ENCODE measurements at regions not wholly inside any gene's neighbourhood (a gene's known extent, or its start where the extent isn't known, plus 50 kb on each side); places are given as distances from the start of the nearest gene placed in this dataset.

DNA sequence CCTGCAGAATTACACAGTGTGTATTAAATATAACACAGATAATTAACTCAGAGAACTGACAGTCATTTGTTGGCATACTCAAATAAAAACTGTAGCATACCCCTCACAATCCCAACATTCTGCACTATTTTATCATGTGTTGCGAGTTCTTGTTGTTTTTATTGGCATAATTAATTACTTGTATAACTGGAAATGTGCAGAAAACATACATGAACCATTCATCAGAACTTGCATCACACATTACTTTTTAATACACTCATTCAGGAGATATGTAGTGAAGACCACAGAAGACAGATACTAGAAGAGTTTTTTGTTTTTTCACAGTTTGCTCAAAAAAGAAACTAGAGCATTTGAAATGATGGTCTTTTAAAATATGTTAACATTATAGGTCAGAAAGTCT, 74.6 kb upstream of the NEIL3 start:
- Histone ChIP-seq H2AFZ (ENCODE audit: low read depth, low read length) (no peak overlapping the region), H3K9me3 (ENCODE audit: insufficient read depth, low read length) (no peaks in the 10 kb centered on the region), H3K4me2 (ENCODE audit: low read length) (no peak overlapping the region), H4K20me1 (ENCODE audit: insufficient read depth, low read length) (no peaks in the 10 kb centered on the region), H3K36me3 (replicated peaks; ENCODE audit: low read depth, low read length) (no peaks in the 10 kb centered on the region), H3K4me1 (ENCODE audit: low read length) (no peaks in the 10 kb centered on the region; the same call in 1 of the 2 replicates), H3K4me3 (ENCODE audit: low read length) (no peak overlapping the region), H3K27ac (ENCODE audit: low read length) (no peak overlapping the region), H3K9ac (ENCODE audit: low read length) (no peak overlapping the region), H3K27me3 (ENCODE audit: low read depth, low read length) (no peaks in the 10 kb centered on the region), H3K79me2 (ENCODE audit: low read length) (no peaks in the 10 kb centered on the region)
- TF ChIP-seq, protein P1, sequence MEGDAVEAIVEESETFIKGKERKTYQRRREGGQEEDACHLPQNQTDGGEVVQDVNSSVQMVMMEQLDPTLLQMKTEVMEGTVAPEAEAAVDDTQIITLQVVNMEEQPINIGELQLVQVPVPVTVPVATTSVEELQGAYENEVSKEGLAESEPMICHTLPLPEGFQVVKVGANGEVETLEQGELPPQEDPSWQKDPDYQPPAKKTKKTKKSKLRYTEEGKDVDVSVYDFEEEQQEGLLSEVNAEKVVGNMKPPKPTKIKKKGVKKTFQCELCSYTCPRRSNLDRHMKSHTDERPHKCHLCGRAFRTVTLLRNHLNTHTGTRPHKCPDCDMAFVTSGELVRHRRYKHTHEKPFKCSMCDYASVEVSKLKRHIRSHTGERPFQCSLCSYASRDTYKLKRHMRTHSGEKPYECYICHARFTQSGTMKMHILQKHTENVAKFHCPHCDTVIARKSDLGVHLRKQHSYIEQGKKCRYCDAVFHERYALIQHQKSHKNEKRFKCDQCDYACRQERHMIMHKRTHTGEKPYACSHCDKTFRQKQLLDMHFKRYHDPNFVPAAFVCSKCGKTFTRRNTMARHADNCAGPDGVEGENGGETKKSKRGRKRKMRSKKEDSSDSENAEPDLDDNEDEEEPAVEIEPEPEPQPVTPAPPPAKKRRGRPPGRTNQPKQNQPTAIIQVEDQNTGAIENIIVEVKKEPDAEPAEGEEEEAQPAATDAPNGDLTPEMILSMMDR (IDR thresholded peaks at IDR 0.05; ENCODE audit: low read depth, low read length), result no peak
- no peak for TF ChIP-seq EZH2phosphoT487 (IDR thresholded peaks at IDR 0.05; ENCODE audit: low read depth)

DNA sequence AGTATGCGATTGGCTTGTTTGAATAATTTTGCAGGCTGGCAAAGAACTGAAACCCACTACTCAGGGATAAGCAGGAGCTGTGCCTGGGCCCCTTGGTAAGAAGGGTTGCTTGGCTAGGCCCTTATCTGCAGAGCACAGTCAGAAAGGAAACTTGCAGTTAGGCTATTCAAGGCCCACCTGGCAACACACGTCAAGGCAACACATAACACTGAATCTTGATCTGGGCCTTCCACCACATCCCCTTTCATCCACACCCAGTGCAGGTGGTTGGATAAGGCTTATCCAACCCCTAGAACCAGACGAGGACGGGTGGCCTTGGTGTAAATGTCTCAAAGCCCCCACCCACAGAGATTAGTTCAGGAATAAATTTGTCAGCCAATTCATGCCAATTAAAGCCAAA, 72.8 kb upstream of the NEIL3 start:
- Histone ChIP-seq H4K20me1 (ENCODE audit: insufficient read depth, low read length) (no peaks in the 10 kb centered on the region), H3K79me2 (ENCODE audit: low read length) (no peaks in the 10 kb centered on the region), H3K4me3 (ENCODE audit: low read length) (no peak overlapping the region), H3K9me3 (ENCODE audit: insufficient read depth, low read length) (no peaks in the 10 kb centered on the region), H2AFZ (ENCODE audit: low read depth, low read length) (peak overlapping the region; percentile 61; the same call in 1 of the 2 replicates), H3K4me1 (ENCODE audit: low read length) (no peaks in the 10 kb centered on the region; the same call in 1 of the 2 replicates), H3K36me3 (replicated peaks; ENCODE audit: low read depth, low read length) (no peaks in the 10 kb centered on the region), H3K27me3 (ENCODE audit: low read depth, low read length) (no peaks in the 10 kb centered on the region), H3K9ac (ENCODE audit: low read length) (no peak overlapping the region), H3K27ac (ENCODE audit: low read length) (no peak overlapping the region), H3K4me2 (ENCODE audit: low read length) (no peak overlapping the region)
- TF ChIP-seq, protein P1 (IDR thresholded peaks at IDR 0.05; ENCODE audit: low read depth, low read length), result no peak
- no peak for TF ChIP-seq EZH2phosphoT487 (IDR thresholded peaks at IDR 0.05; ENCODE audit: low read depth)

DNA sequence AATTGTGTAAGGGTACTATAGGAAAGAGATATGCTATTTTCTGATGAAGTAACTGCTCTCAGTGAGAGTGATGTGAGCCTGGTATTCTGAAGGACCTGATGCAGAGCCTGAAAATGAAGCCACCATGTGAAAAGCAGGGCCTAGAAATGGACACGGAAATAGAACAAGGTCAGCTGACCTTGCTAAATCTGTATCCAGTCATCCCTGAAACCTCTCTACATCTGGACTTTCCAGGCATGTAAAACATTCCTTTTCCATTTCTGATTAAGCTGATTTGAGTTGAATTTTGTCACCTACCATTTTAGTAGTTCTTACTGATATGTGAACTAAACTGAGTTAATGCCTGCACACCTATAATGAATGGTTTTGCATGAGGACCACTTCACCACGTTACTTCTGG, 72.4 kb upstream of the NEIL3 start:
- no peaks in the 10 kb centered on the region for H3K4me1 ChIP-seq (ENCODE audit: low read length)
- H3K27ac ChIP-seq (ENCODE audit: low read length), result no peak overlapping the region
- no peaks in the 10 kb centered on the region for H3K79me2 ChIP-seq (ENCODE audit: low read length)
- no peak overlapping the region for H3K9ac ChIP-seq (ENCODE audit: low read length)
- no peaks in the 10 kb centered on the region for H3K27me3 ChIP-seq (ENCODE audit: low read depth, low read length)
- no peaks in the 10 kb centered on the region for H3K9me3 ChIP-seq (ENCODE audit: insufficient read depth, low read length)
- no peaks in the 10 kb centered on the region for H3K36me3 ChIP-seq (replicated peaks; ENCODE audit: low read depth, low read length)
- H3K4me2 ChIP-seq (ENCODE audit: low read length), result no peak overlapping the region
- no peak overlapping the region for H3K4me3 ChIP-seq (ENCODE audit: low read length)
- H4K20me1 ChIP-seq (ENCODE audit: insufficient read depth, low read length), result no peaks in the 10 kb centered on the region
- TF ChIP-seq, protein P1 (IDR thresholded peaks at IDR 0.05; ENCODE audit: low read depth, low read length), result no peak
- TF ChIP-seq EZH2phosphoT487 (IDR thresholded peaks at IDR 0.05; ENCODE audit: low read depth), result no peak
- peak overlapping the region; percentile 61; the same call in 1 of the 2 replicates for H2AFZ ChIP-seq (ENCODE audit: low read depth, low read length)

DNA sequence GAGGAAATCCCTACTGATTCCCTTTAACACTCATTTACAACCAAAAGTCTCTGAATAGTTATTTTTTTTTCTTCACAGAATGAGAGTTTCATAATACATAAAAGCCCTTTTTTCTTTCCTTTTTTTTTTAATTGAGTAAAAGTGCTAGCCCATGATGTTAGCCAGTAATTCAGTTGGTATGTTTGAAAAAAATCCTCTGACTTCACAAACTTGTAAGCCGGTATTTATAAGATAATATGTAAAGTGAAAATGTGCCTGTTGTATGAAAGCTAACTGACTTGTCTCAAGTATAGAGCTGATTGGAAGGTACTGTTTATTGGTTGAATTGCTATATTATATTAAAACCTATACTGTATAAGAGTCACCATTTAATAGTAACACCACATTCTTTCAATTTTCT, 70.2 kb upstream of the NEIL3 start:
- Histone ChIP-seq H2AFZ (ENCODE audit: low read depth, low read length) (no peak overlapping the region), H3K27ac (ENCODE audit: low read length) (no peak overlapping the region), H3K4me3 (ENCODE audit: low read length) (no peak overlapping the region), H3K79me2 (ENCODE audit: low read length) (no peaks in the 10 kb centered on the region), H4K20me1 (ENCODE audit: insufficient read depth, low read length) (no peaks in the 10 kb centered on the region), H3K36me3 (replicated peaks; ENCODE audit: low read depth, low read length) (no peaks in the 10 kb centered on the region), H3K4me2 (ENCODE audit: low read length) (no peak overlapping the region), H3K9me3 (ENCODE audit: insufficient read depth, low read length) (no peaks in the 10 kb centered on the region), H3K27me3 (ENCODE audit: low read depth, low read length) (no peaks in the 10 kb centered on the region), H3K9ac (ENCODE audit: low read length) (no peak overlapping the region), H3K4me1 (ENCODE audit: low read length) (no peaks in the 10 kb centered on the region)
- TF ChIP-seq EZH2phosphoT487 (IDR thresholded peaks at IDR 0.05; ENCODE audit: low read depth), result no peak
- TF ChIP-seq, protein P1 (IDR thresholded peaks at IDR 0.05; ENCODE audit: low read depth, low read length), result no peak
